Hepatocyte (in vitro differentiated cells): ENCODE measurements at regions not wholly inside any gene's neighbourhood (a gene's known extent, or its start where the extent isn't known, plus 50 kb on each side); places are given as distances from the start of the nearest gene placed in this dataset.

Experiments used
- CTCF ChIP-seq: fragments of 200-600 bp; sonication (generic); IDR thresholded peaks from 2 replicates; pipeline ENCODE4 v1.5.1; 2016; ENCODE audit warnings: antibody characterized with exemption, mild to moderate bottlenecking; ENCODE audit not compliant: poor library complexity
- EZH2 ChIP-seq: fragments of 200-600 bp; sonication (generic); IDR thresholded peaks from 2 replicates; pipeline ENCODE4 v1.6.1; 2016; ENCODE audit warnings: antibody characterized with exemption, mild to moderate bottlenecking, borderline replicate concordance

GRCh38 chr18:53664575-53664974, 559.9 kb downstream of the MBD2 start:
- TF ChIP-seq CTCF: no peak
- TF ChIP-seq EZH2: no peak
